ENCODE measurements at regions not wholly inside any gene's neighbourhood (a gene's known extent, or its start where the extent isn't known, plus 50 kb on each side); places are given as distances from the start of the nearest gene placed in this dataset.

DNA sequence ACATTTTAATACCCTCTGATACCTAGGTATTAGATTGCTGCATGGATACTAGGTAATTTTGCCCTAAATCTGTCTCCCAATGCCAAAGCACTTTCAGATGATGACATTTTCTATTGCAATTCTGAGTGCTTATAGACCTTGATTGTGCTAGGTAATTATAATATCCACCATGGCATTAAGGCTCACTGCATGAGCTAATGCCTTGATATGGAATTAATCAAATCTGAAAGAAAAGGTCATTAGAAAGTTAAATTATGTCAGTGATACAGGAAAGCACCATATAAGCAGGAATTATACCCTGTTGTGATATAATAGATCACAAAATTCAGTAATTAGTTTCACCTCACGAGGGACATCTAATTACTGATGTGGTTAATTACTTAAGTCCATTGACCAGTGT, 521.4 kb downstream of the DNAJB9 start:
- Histone ChIP-seq H3K4me1 (ENCODE audit: control insufficient read depth, insufficient read depth, low read length) (no peaks in the 10 kb centered on the region), H3K27ac (ENCODE audit: insufficient read depth, low read length) (no peak overlapping the region), H2BK120ac (ENCODE audit: low read depth, low read length) (no peak overlapping the region), H4K91ac (ENCODE audit: insufficient read depth, low read depth, low read length) (no peak overlapping the region), H3K9ac (ENCODE audit: low read depth, low read length) (no peak overlapping the region), H2BK20ac (ENCODE audit: low read depth, low read length) (no peak overlapping the region), H3K23ac (ENCODE audit: low read depth, low read length) (no peak overlapping the region), H3K14ac (replicated peaks; ENCODE audit: low read depth, low read length) (no peak overlapping the region), H2BK15ac (ENCODE audit: low read depth, low read length) (no peak overlapping the region), H3K4ac (ENCODE audit: low read depth, low read length) (no peak overlapping the region), H3K36me3 (ENCODE audit: control insufficient read depth, insufficient read depth, low read length) (no peaks in the 10 kb centered on the region), H3K9me3 (ENCODE audit: control insufficient read depth, insufficient read depth, low read length) (no peaks in the 10 kb centered on the region; the same call in 1 of the 2 replicates), H4K8ac (ENCODE audit: low read depth in 2 of 2, low read length in 2 of 2) (no peak overlapping the region), H4K20me1 (ENCODE audit: insufficient read depth, low read length) (no peaks in the 10 kb centered on the region), H2BK5ac (ENCODE audit: low read depth, low read length, poor library complexity, severe bottlenecking) (no peak overlapping the region), H3K9me1 (ENCODE audit: insufficient read depth, low read length) (no peaks in the 10 kb centered on the region), H2AFZ (replicated peaks; ENCODE audit: low read length, poor library complexity) (no peak overlapping the region), H2AK5ac (ENCODE audit: low read depth, low read length) (no peak overlapping the region), H4K5ac (ENCODE audit: low read depth, low read length) (no peak overlapping the region), H3K18ac (ENCODE audit: low read depth, low read length) (no peak overlapping the region), H3K27me3 (ENCODE audit: control insufficient read depth, insufficient read depth, low read length) (no peaks in the 10 kb centered on the region), H2AK9ac (replicated peaks; ENCODE audit: low read depth, low read length, poor library complexity) (no peak overlapping the region), H3K79me1 (ENCODE audit: low read depth in 1 of 2, low read length in 2 of 2) (no peaks in the 10 kb centered on the region), H3K4me3 (ENCODE audit: insufficient read depth, low read depth, low read length) (no peak overlapping the region), H3K56ac (ENCODE audit: extremely low read depth, insufficient read depth, low read length) (no peak overlapping the region), H3K4me2 (ENCODE audit: low read depth, low read length) (no peak overlapping the region)
- ChIA-PET POLR2A (ENCODE audit: unreplicated experiment) (no interaction called here), CTCF (no interaction called here)
- no peak for TF ChIP-seq RCOR1 (IDR thresholded peaks at IDR 0.05; ENCODE audit: insufficient replicate concordance, low read length)
- no peak for TF ChIP-seq NFE2L2 (IDR thresholded peaks at IDR 0.05; ENCODE audit: low read depth, low read length)
- no peak for TF ChIP-seq RFX5 (IDR thresholded peaks at IDR 0.05; ENCODE audit: low read depth, low read length)
- TF ChIP-seq CEBPB (IDR thresholded peaks at IDR 0.05; ENCODE audit: low read depth, low read length) = no peak
- TF ChIP-seq, protein P1, sequence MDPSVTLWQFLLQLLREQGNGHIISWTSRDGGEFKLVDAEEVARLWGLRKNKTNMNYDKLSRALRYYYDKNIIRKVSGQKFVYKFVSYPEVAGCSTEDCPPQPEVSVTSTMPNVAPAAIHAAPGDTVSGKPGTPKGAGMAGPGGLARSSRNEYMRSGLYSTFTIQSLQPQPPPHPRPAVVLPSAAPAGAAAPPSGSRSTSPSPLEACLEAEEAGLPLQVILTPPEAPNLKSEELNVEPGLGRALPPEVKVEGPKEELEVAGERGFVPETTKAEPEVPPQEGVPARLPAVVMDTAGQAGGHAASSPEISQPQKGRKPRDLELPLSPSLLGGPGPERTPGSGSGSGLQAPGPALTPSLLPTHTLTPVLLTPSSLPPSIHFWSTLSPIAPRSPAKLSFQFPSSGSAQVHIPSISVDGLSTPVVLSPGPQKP (IDR thresholded peaks at IDR 0.05; ENCODE audit: borderline replicate concordance, low read depth, low read length) = no peak
- TF ChIP-seq POLR2A (IDR thresholded peaks at IDR 0.05; ENCODE audit: low read depth, low read length) = no peak
- TF ChIP-seq SMC3 (IDR thresholded peaks at IDR 0.05; ENCODE audit: low read depth, low read length) = no peak
- no peak for TF ChIP-seq FOS (IDR thresholded peaks at IDR 0.05; ENCODE audit: low read depth, low read length)
- no peak for TF ChIP-seq BHLHE40 (IDR thresholded peaks at IDR 0.05; ENCODE audit: low read depth, low read length)
- no peak for TF ChIP-seq CHD1 (IDR thresholded peaks at IDR 0.05; ENCODE audit: low read depth, low read length)
- no peak for TF ChIP-seq MAFK (IDR thresholded peaks at IDR 0.05; ENCODE audit: low read depth, low read length)
- TF ChIP-seq RAD21 (IDR thresholded peaks at IDR 0.05; ENCODE audit: low read length) = no peak
- no peak for TF ChIP-seq MAZ (IDR thresholded peaks at IDR 0.05; ENCODE audit: borderline replicate concordance, low read depth, low read length)
- no peak for TF ChIP-seq USF2 (IDR thresholded peaks at IDR 0.05; ENCODE audit: low read depth, low read length)
- TF ChIP-seq, protein P2, sequence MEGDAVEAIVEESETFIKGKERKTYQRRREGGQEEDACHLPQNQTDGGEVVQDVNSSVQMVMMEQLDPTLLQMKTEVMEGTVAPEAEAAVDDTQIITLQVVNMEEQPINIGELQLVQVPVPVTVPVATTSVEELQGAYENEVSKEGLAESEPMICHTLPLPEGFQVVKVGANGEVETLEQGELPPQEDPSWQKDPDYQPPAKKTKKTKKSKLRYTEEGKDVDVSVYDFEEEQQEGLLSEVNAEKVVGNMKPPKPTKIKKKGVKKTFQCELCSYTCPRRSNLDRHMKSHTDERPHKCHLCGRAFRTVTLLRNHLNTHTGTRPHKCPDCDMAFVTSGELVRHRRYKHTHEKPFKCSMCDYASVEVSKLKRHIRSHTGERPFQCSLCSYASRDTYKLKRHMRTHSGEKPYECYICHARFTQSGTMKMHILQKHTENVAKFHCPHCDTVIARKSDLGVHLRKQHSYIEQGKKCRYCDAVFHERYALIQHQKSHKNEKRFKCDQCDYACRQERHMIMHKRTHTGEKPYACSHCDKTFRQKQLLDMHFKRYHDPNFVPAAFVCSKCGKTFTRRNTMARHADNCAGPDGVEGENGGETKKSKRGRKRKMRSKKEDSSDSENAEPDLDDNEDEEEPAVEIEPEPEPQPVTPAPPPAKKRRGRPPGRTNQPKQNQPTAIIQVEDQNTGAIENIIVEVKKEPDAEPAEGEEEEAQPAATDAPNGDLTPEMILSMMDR (conservative IDR thresholded peaks at IDR 0.05; ENCODE audit: low read depth, low read length) = no peak
- no peak for TF ChIP-seq MXI1 (IDR thresholded peaks at IDR 0.05; ENCODE audit: borderline replicate concordance, low read depth, low read length)
- dilution Hi-C loops (cut with HindIII; ENCODE audit: low sequenced_read_pairs, unreplicated experiment) = no loop called here
- in situ Hi-C loops (cut with MboI; ENCODE audit: low sequenced_read_pairs) = no loop called here
- no CpG with 5 or more reads among the region's 1 CpG for WGBS, 2 experiments (ENCODE audit: extremely low coverage in 2 of 2, insufficient read length in 1 of 2)
- intact Hi-C loops (cut with micrococcal nuclease) = no loop called here
- ATAC-seq (ENCODE audit: low read depth) = no peak
- no peak for DNase-seq
- BruUV-seq (replicated peaks) = no TSS peak
